HG02610 (cell line): ENCODE measurements at regions not wholly inside any gene's neighbourhood (a gene's known extent, or its start where the extent isn't known, plus 50 kb on each side); places are given as distances from the start of the nearest gene placed in this dataset.
"Not testable (repeated sequence)": the region's sequence is repeated elsewhere in the genome, so short reads cannot be mapped to it uniquely, and the experiment has no call there.

Source experiments
- ATAC-seq: cut with Tn5 transposase; IDR thresholded peaks from one replicate; pipeline ENCODE4 v1.9.1; 2021; ENCODE audit warnings: mild to moderate bottlenecking, moderate library complexity; ENCODE audit not compliant: unreplicated experiment

DNA sequence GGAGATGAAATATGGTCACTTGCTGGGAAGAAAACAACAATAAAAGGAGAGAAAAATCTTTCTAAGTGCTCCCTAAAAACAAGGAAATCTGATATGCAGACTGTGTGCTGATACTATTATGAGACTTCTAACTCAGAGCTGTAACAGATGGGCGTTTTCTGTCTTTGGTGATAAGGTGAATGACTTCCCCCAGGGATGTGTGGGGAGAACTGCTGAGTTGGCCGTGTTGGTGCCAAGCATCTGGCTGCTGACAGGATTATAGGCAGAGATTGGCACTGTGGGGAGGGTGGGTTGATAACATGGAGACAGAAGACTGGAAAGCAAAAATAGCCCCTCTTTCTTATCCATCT lies 438.5 kb upstream of the PLXNA2 start:
- ATAC-seq, result no peak

DNA sequence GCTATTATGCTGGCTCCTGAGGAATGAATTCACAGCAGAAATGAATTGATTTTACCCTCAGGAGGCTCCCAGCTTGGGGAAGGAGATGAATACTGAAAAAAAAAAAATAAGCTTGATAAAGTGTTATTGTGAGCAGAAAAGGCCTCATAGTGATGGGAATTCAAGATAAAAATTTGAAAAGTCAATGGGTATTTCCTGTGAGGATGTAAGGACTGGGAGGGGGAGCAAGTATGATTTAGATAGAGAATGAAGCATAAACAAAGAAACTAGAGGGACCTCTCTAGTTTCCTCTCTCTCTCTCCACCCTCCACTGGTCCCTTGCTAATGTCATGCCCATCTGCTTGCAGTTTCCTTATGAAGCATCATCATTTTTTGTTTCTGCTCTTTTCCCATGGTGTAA lies 439.0 kb upstream of the PLXNA2 start:
- peak; percentile 44 for ATAC-seq

DNA sequence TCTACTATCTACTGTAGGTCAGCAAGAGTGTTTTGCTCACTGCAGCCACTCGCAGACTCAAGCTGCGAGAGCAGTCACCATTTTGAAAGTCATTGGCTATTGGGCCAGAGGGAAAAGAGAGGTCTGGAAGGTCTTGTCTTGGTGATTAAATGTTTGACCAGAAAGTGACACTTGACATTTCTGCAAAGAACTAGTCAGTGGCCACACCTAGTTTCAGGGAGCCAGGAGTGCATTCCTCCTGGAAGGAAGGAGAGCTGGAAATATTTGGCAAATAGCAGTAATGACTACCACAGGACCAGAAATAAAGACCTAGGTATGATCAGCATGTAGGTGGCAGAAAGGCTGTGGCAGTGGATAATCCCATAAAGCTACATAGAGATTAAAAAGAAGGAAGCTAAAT lies 440.0 kb upstream of the PLXNA2 start:
- ATAC-seq, result no peak

DNA sequence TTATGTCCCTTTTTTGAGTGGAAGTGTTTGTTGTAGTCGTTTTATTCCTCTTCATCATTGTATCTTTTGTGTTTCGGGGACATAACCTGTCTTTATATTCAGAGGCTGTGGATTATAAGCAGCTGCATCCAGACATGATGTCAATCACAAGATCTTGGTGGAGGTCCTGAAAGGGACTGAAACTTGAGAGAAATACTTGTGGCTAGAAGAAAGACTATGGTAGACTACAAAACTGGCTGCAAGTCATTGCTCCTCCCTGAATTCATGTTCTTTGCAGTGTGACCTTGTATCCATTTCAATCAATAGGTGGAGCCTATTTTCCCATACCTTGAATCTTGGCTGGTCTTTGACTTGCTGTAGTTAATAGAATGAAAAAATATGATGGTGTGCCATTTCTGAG lies 442.4 kb upstream of the PLXNA2 start:
- ATAC-seq, result no peak

DNA sequence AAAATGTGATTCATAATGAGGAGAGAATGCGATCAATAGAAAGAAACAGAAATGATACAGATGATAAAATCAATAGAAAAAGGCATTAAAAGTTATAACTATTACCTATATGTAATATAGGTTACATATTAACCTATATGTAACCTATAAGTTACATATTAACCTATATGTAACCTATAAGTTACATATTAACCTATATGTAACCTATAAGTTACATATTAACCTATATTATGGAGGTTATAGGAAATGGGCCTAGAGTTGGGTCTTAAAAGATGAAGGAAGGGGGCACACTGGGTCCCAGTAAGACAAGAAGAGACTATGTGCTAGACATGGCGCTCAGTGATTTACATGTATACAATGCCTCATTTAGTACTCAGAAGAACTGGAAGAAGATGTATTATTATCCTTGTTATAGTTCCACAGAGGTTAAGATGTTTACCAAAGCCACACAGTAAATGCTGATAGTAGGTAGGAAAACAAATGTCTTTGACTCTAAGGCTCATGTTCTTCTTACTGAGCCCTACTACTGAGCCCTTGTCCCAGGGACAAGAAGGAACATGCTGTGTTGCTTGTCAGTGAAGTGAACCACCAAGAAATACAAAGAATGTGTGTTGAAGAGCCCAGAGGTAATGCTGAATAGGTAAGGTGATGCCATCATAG lies 444.6 kb upstream of the PLXNA2 start:
- no peak for ATAC-seq

DNA sequence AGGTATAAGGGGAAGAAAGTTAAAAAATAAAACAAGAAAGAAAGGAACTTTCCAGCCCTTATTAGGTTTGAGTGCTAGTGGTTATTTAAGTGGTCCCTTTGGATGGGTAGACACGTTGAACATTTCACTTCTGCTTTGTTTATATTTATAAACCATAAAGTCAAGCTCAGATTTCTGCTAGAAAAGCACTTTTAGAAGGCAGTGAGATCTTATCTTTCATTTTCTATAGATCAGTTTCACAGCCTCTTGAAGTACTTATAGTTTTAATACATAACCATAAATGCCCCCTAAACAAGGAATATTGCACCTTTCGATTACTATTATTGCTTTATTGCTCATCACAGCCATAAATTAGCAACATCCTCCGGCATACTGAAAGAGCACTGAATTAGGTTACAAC lies 446.8 kb upstream of the PLXNA2 start:
- ATAC-seq, result no peak

DNA sequence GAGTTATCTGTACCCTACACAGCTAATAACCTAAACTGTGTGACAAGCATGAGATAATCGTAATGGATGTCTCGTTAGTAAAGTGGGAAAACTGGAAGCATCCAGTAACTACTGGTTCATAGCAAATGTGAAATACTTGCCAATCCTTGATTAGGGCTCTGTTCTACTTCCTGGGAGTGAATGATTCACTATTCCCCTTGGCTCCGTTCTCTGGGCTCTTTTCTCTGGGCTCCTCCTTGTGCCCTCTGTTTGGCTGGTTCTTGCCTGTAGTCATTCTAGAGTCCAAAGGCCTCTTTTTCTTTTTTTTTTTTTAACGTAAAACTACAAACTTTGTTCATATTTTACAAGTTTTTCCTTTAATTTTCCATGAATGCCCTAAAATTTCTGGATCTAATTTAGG lies 465.8 kb upstream of the PLXNA2 start:
- no peak for ATAC-seq

DNA sequence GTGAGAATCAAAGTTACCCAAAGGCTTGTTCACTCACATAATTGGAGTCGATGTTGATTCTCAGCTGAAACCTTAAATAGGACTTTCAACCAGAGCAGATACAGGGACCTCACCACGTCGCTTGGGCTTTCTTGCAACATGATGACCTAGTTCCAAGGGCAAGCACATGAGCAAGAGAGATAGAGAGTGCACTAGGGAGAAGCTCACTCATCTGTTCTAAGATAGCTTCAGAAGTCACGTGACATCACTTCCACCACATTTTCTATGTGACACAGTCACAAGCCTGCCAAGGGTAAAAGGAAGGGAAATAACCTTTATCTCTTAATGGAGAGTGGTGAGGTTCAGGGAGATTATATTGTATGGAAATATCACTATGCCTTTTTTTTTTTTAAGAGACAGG lies 470.1 kb upstream of the PLXNA2 start:
- ATAC-seq, result no peak

DNA sequence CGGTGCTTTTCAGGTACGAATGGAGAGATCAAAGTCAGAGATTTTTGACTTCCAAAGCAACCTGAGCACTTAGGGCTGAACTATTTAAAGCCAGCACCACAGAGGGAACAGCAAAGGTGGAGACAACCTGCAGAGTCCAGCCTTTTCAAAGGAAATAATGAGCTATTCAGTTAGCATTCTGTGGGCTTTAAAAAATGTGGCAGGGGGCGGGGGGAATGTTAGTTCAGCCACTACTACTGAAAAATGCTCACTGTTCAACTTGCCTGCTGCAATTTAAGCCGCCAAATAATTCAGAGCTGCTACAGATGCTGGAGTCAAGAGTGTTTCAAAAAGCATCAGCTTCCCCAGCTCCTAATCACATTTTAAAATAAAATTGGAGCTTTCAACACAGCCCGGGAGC lies 473.3 kb upstream of the PLXNA2 start:
- no peak for ATAC-seq

DNA sequence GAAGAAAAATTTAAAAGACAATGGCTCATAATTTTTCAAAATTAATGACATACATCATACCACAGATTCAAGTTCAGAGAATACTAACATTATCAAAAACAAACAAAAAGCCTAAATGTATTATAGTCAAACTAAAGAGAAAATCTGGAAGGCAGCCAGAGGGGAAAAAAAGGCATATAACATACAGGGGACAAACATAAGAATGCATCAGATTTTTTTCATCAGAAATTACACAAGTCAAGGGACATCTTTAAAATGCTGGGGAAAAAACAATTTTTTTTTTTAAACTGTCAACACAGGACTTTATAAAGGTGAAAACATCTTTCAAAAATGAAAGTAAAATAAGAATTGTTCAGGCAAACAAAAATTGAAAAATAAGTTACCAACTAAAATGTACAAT lies 478.4 kb upstream of the PLXNA2 start:
- no peak for ATAC-seq

DNA sequence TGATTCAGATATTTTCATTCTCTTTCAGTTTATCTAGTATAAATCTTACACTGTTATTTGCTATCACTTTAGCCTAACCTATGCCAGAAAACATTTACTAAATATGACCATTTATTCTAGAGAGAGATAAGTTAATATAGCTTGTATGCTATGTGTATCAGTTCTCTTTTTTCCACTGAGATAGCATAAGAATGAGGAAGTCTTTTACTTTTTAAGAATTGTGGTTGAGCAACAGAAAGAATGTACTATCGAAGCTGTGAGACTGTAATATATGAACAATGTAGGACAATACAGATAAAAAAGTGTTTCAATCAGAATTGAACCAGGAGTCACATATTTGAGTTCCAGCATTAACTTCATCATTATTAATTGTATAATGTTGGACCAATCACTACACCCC lies 479.9 kb upstream of the PLXNA2 start:
- no peak for ATAC-seq

DNA sequence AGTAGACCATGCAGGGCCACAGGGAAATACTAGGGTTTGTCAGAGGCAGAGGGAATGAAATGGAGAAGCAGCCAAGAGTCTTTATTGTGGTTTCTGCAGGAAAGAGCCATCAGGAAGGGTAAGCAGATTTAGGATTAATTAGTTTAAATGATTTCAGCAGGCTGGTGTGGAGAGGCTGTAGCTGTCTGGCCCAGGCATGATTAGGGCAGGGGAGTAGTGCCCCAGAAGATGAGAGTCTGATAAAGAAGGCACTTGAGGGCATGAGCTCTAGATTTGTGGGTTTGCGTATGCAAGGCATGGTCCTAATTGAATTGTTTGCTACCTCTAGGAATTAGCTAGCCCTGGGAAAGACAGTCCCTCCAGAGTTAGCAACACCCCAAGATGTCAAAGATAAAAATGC lies 484.6 kb upstream of the PLXNA2 start:
- ATAC-seq, result no peak

DNA sequence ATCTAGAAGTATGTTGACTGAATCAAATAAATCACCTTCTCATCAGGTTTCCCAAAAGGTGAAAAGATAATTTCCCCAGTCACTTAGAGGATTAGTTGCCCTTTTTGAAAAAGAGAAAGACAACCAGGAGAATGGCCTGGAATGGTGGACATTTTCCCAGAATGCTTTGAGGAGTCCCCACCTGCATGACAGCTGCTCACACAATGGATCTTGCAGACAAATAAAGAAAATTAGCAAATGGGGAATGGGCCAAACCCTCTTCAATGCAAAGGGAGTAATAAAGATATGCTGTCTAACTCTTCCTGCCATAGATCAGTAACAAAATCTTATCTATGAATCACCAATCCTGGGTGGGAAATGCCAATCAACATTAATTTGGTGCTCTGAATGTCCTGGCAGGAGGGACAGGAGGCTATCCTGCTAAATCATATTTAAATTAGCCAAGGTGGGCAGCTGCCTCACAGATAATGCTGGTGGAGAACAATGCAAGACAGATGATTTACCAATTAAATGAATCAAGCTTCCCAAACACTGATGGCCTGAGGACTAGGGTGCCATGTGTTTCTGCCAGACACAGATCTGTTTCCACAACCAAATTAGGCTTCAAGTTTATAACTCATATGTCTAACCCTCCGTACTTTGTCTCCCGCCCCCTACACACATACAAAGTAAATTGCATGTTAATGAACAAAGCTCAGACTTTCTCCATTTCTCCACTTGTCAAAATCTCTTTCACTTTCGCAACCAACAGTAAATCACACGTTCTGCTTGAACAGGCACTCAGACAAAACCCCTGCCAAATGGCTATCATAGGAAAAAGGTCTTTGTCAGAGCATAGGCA lies 488.0 kb upstream of the PLXNA2 start:
- ATAC-seq, result peak; percentile 90

DNA sequence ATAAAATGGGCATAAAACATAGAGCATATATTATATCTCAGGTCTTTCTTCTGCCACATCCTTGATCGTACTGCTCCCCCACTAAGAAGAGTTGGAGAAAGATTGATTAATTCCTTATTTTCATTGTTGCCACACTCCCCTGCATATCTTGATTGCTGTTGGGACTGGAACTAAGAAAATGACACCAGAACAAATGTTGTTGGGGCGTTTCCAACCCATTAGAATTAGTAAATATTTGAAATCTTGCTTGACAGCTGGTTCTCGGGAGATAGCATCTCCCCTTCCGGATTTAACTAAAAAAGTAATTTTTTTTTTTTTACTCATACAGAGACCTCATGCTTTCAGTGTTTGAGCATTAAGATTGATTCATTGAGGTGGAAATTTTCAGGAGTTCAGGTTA lies 493.0 kb upstream of the PLXNA2 start:
- ATAC-seq, result no peak

DNA sequence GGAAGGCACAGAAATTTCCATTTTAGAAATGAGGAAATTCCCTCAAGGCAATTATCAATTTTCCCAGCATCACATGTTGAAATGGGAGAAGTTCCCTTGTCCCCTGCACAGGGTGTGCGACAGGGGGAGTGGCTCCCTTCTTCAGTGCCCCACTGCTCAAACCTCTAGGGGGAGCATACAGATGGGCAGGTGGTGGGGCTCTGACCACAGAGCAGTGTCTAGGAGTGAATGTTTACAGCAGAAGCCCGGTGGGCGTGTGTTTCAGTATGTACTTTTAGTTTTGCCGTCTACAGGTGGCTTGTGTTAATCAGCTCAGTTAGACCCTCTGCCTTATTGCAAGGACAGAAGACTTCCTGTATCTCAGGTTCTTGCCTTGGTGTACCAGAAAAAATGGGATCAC lies 493.7 kb upstream of the PLXNA2 start:
- no peak for ATAC-seq

DNA sequence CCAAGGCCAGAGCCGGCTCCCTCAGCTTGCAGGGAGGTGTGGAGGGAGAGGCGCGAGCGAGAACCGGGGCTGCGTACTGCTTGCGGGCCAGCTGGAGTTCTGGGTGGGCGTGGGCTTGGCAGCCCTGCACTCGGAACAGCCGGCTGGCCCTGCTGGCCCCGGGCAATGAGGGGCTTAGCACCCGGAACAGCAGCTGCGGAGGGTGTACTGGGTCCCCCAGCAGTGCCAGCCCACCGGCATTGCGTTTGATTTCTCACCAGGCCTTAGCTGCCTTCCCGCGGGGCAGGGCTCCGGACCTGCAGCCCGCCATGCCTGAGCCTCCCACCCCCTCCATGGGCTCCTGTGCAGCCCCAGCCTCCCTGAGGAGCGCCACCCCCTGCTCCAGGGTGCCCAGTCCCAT lies 495.5 kb upstream of the PLXNA2 start:
- ATAC-seq, result not testable (repeated sequence)

DNA sequence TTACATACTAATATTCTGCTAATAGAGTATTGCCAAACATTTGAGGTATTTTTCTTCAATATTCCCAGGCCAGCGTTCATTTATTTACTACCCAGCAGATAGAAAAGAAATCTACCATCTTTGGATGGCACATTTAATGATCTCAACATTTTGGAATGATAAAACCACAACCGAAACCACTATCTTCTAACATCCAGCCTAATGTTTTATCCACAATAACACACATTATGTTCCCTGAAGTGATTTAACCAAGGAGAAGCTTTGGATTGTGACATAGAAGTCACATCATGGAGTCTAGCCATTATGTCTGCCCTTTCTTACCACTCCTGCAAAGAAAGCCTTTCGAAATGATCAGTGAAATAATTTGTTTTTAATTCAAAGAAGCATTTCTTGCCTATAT lies 497.1 kb upstream of the PLXNA2 start:
- ATAC-seq, result no peak

DNA sequence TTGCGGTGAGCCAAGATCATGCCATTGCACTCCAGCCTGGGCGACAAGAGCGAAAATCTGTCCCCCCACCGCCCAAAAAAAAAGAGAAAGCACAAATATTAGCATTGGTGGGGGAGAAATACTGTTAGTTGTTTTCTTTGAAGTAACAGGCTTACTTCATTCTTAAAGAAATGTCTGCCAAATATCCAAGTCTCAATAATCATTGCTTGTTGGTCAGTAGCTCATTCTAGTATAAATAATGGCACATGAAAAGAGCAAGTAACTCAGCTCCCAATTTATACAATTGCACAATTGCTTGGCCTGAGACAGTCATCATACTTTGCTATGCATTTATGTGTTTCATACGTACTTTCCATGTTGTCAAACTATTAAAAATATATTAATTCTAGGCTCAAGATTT lies 499.2 kb upstream of the PLXNA2 start:
- ATAC-seq, result no peak

DNA sequence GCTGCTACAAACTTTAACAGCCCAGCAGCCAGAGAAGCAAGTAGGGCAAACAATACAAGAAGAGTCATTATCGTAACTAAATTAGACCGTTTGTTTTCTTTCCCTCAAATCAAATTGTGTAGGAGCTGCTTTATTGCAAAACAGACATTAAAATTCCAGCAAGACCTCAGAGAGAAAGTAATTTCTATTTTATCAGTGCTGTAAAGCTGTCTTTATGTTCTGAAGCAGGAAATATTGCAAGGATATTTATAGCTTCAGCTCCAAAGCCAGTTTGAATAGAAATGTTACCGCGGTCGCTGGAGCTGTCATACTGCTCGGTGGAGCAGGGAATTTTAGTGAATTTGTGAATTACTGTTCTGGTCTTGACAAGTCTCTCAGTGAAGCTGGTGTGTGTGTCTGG lies 503.8 kb upstream of the PLXNA2 start:
- no peak for ATAC-seq

DNA sequence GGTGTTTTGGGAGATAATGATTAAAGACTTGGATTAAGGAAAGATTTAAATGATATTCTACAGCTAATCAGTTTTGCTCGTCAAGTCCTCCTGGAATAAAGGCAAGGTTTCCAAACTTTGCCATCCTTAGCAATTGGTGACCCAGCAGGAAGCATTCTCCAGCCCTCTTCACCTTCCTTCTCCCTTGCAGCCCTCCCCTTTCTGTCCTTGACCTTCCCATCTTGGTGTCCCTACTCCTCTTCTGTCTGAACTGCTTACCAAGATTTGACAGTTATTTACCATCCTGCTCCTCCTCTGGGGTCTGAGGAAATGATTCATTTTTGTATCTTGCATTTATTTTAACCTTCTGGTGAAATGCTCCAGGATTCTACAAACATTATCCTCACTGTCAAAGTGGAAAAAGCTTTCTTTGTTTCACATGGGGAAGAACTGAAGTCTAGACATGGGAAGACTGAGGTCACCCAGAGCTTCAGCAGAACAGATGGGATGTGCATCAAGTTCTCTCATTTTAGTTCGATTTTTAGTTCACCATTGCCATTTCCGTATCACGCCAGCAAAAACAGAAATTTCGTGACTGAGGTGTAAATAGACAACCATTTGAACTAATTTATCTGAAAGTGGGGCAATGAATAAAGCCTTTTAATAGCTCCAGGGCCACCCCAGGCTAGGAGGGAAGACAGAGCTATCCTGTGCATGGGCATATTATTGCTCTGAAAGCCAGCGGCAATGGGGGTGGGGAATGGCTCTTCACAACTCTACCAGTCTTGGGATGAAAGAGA lies 504.4 kb upstream of the PLXNA2 start:
- ATAC-seq, result no peak

DNA sequence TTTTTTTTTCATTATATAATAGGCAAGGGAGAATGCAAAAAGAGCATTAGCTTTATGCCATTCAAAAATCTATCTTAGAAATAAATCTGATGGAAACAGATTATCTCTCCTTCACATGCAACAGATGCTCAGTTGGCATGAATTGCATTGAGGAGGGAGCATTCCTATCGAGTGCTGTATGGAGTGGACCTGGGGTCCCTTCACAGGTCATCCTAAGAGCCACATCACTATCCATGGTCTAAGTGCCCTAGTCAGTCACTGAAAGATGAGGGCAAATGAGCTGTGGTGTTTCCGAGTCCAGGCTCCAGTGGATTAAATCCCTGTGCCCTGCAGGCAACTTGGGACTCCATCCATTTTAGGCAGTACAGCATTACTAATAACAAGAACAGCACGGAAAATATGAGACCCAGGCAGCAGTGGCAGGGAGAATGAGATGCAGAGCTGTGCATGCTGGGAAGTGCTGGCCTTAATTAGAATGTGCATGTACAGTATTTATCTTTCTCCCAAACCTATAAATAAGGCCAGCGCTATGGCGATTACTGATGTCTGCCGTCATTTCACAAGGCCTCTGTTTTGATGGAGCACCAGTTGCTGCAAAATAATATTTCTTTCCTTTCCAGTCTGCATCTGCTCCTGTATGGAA lies 512.3 kb upstream of the PLXNA2 start:
- no peak for ATAC-seq

DNA sequence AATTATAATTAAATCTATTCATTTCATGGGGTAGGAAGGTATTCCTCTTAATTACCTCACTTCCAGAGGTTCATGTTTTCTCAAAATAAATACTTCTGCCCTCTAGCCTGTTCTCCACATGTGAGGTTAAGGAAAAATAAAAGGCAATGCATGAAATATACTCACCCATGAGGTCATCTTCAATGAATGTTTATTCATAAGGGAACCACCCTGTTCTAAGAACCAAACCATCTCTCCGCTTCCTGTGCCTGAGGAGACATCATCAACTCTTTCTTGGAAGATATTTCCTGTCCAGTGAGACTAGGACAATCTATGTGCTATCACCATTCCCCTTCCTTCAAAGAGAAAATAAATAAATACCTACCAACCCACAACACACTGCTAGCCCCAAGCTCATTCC lies 513.7 kb upstream of the PLXNA2 start:
- ATAC-seq, result no peak
